Neutrophil (primary cell): ENCODE measurements at regions not wholly inside any gene's neighbourhood (a gene's known extent, or its start where the extent isn't known, plus 50 kb on each side); places are given as distances from the start of the nearest gene placed in this dataset.

ENCODE experiments used
- H3K27ac ChIP-seq: fragments of 200-600 bp; sonication (generic); 2 replicates; pipeline ENCODE4 v1.5.1; 2016; ENCODE audit warnings: mild to moderate bottlenecking, moderate library complexity
- H3K27me3 ChIP-seq: fragments of 200-600 bp; sonication (generic); 2 replicates; pipeline ENCODE4 v1.6.0; 2016; ENCODE audit warnings: mild to moderate bottlenecking
- H3K36me3 ChIP-seq: fragments of 200-600 bp; sonication (generic); 2 replicates; pipeline ENCODE4 v1.5.1; 2017
- H3K4me1 ChIP-seq, 2 experiments: fragments of 200-600 bp in 1 of 2; sonication (generic) in 1 of 2; 1 replicate in 1 of 2; 2 replicates in 1 of 2; pipeline versions ENCODE4 v1.5.1 to v1.6.1; 2013 to 2016; ENCODE audit warnings: low read depth in 1 of 2, low read length in 1 of 2, mild to moderate bottlenecking in 1 of 2, moderate library complexity in 1 of 2; ENCODE audit not compliant: control insufficient read depth in 1 of 2, insufficient read depth in 1 of 2
- H3K4me3 ChIP-seq, 2 experiments: fragments of 200-600 bp in 1 of 2; sonication (generic) in 1 of 2; 1 replicate in 1 of 2; 2 replicates in 1 of 2; pipeline ENCODE4 v1.5.1; 2013 to 2016; ENCODE audit warnings: low read depth in 1 of 2, low read length in 1 of 2, mild to moderate bottlenecking in 1 of 2, moderate library complexity in 1 of 2
- H3K9me3 ChIP-seq: fragments of 200-600 bp; sonication (generic); 2 replicates; pipeline ENCODE4 v1.5.1; 2016
- TF ChIP-seq, protein P1 (sequence below): fragments of 200-600 bp; sonication (generic); IDR thresholded peaks from 2 replicates; pipeline ENCODE4 v1.5.1; 2016; ENCODE audit warnings: antibody characterized with exemption

DNA sequence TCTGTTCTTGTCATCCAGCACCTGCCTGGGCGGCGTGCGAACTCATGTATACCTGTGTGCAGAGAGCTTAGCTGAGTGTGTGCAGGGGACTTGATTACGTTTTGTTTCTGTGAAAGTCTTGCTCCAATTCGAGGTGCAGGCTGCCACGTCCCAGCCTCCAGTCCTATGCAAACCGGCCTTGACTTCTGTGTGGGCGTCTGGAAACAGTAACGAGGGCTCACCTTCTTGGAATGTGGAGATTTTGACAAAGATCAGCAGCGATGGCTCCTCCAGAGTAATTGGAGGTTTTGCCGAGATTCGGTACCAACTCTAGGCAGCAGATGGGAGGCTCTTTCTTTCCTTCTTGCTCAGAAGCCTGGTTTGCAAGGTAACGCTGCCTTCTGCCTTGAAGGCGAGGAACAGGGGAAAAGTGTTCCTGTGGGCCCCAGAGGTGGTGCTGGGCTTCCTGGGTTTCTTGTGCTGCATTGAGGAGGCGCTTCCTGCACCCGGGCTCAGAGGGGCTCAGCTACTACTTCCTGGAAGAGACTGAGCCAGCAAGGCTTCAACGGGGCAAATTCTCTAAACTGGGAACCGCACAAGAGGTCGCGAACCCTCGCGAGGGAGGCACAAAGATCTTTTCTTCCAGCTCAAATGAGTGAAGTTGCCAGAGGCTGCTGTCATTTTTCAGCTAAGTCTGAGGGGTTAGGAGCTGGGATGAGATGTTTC is 249.0 kb downstream of the AACS start:
- Histone ChIP-seq H3K27ac (no peak overlapping the region), H3K9me3 (no peaks in the 10 kb centered on the region), H3K36me3 (no peaks in the 10 kb centered on the region), H3K4me1 (no peaks in the 10 kb centered on the region), H3K4me3 (no peak overlapping the region), H3K27me3 (peaks cover 22% of the 10 kb centered on the region)
- TF ChIP-seq, protein P1, sequence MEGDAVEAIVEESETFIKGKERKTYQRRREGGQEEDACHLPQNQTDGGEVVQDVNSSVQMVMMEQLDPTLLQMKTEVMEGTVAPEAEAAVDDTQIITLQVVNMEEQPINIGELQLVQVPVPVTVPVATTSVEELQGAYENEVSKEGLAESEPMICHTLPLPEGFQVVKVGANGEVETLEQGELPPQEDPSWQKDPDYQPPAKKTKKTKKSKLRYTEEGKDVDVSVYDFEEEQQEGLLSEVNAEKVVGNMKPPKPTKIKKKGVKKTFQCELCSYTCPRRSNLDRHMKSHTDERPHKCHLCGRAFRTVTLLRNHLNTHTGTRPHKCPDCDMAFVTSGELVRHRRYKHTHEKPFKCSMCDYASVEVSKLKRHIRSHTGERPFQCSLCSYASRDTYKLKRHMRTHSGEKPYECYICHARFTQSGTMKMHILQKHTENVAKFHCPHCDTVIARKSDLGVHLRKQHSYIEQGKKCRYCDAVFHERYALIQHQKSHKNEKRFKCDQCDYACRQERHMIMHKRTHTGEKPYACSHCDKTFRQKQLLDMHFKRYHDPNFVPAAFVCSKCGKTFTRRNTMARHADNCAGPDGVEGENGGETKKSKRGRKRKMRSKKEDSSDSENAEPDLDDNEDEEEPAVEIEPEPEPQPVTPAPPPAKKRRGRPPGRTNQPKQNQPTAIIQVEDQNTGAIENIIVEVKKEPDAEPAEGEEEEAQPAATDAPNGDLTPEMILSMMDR: no peak

DNA sequence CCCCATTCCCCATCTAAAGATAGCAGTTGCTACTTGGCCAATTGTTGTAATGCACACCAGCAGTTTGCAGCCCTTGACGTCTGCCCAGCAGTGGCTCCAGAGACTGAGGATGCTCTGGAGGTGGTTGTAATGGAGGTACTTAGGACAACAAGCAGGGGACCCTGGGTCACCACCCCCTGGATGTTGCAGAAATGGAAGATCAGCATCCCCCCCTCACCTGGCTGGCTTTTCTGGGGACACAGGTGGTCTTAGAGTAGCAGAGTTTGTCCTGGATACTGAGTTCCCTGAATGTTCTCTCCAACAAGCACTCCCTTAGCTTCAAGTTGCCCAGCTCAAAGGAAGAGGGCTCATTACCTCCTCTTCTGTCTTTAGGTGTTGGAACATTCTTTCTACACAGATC is 250.5 kb downstream of the AACS start:
- TF ChIP-seq, protein P1: no peak
- Histone ChIP-seq H3K27me3 (peaks cover 22% of the 10 kb centered on the region), H3K9me3 (no peaks in the 10 kb centered on the region), H3K27ac (no peak overlapping the region), H3K36me3 (no peaks in the 10 kb centered on the region), H3K4me3 (no peak overlapping the region), H3K4me1 (no peaks in the 10 kb centered on the region)

DNA sequence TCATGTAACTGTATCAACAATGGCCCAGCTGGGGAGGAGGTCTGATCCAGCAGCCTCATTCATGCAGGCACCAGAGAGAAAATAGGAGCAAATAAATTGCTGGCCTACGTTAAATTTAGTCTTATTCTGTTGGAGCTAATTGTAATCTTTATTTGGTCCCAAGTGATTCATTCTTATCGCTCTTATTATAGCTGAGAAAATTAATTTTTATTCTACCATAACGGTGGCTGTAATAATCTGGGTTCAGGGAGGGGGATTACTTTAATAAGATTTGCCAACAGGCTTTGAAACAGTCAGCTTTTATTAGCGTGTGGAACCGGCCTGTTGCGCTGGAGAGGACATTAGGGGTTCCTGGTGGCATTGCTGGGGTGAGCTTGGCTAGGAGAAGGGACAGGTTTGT is 254.9 kb downstream of the AACS start:
- H3K9me3 ChIP-seq: no peaks in the 10 kb centered on the region

DNA sequence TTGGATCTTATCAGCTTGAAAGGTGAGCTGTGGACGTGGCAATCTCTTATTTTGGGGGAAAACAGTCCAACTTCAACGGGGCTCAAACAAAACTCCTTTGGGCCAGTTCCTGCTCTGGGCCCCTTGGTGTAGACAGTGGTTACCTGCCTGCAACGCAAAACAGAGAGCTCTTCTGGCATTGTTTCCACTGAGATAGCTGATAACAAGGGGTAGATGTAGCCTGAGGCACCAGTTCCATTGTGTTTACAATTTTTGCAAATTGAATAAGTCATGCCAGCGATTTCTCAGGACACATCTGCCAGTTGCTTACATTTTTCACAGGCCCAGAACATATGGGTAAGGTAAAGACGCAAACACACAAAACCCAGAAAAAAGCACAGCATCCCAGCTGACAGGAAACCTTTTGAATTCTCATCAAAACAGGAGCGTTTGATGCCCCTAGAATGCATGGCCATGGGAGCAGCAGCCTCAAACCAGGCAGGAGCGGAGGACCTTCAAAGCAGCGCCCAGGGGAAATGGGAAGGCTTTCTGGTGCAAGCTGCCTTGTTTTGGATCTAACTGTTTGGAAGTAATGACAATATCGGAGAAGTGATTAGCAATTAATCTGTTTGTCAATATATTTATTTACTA is 259.7 kb downstream of the AACS start:
- H3K36me3 ChIP-seq: no peaks in the 10 kb centered on the region
- no peak overlapping the region for H3K4me3 ChIP-seq
- TF ChIP-seq, protein P1: no peak
- H3K27ac ChIP-seq: no peak overlapping the region
- peaks cover 9% of the 10 kb centered on the region for H3K27me3 ChIP-seq
- H3K4me1 ChIP-seq: no peaks in the 10 kb centered on the region
- no peaks in the 10 kb centered on the region for H3K9me3 ChIP-seq

More for the DNA sequence above, 254.9 kb downstream of the AACS start:
- H3K27ac ChIP-seq: no peak overlapping the region
- no peaks in the 10 kb centered on the region for H3K27me3 ChIP-seq
- no peaks in the 10 kb centered on the region for H3K36me3 ChIP-seq
- TF ChIP-seq, protein P1: no peak
- H3K4me3 ChIP-seq: no peak overlapping the region
- no peaks in the 10 kb centered on the region for H3K4me1 ChIP-seq

DNA sequence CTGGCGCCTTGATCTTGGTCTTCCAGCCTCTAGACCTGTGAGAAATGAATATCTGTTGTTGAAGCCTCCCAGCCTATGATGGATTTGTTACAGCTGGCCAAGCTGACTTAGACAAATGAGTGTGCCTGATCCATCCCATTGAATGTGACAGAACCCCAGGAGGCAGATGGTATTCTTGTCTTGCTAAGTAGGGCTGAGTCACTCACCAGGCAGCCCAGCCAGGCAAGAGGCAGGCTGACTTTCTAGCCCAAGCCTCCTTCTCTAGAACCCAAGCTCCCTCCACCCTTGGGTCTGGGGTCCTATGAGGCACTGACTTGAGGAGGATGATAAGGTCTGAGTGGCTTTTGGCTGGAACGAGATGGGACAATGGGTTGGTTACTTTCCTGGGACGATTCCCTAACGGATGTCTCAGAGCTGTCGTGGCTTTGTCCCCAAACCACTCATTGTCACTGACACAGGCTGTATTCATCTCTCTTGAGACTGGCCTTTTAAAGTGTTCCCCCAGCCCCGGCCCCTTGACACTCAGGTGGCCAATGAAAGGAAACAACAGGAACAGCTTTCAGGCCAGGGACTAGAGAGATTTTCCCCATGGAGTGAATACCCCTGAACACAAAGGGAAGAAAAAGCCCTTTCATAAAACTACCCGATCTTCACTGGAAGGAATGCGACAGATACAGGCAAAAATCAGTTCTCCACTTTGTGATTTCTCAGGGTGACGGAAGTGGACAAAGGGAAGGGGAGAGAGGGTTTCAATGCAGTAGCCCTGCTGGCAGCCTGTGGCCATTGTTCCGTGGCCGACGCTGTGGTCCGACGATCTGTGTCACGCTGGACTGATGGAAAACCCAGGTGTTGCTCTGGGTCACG is 264.2 kb downstream of the AACS start:
- Histone ChIP-seq H3K36me3 (no peaks in the 10 kb centered on the region), H3K9me3 (no peaks in the 10 kb centered on the region), H3K4me1 (no peaks in the 10 kb centered on the region), H3K4me3 (no peak overlapping the region), H3K27ac (no peak overlapping the region), H3K27me3 (peaks cover 51% of the 10 kb centered on the region)
- TF ChIP-seq, protein P1: no peak
